Suprapubic skin (tissue), 4 donors: ENCODE measurements at regions not wholly inside any gene's neighbourhood (a gene's known extent, or its start where the extent isn't known, plus 50 kb on each side); places are given as distances from the start of the nearest gene placed in this dataset.

ENCODE experiments used
- CTCF ChIP-seq, 2 donors: fragments of 200-600 bp in 1 of 2; fragments of 450-650 bp in 1 of 2; sonication (generic) in 1 of 2; IDR thresholded peaks; one replicate each; pipeline ENCODE4 v1.5.1; 2016 to 2019; ENCODE audit warnings: antibody characterized with exemption in 2 of 2, mild to moderate bottlenecking in 1 of 2, moderate library complexity in 1 of 2
- EP300 ChIP-seq: sonication (generic); formaldehyde crosslinking; IDR thresholded peaks from one replicate; pipeline ENCODE4 v1.6.1; 2017; ENCODE audit warnings: antibody characterized with exemption
- POLR2A ChIP-seq, 2 donors: fragments of 450-650 bp; IDR thresholded peaks; one replicate each; pipeline ENCODE4 v1.6.1; 2017; ENCODE audit warnings: antibody characterized with exemption in 2 of 2, mild to moderate bottlenecking in 2 of 2, moderate library complexity in 2 of 2
- POLR2AphosphoS5 ChIP-seq, 3 donors: sonication (generic); formaldehyde crosslinking; IDR thresholded peaks; one replicate each; pipeline ENCODE4 v1.6.1; 2017; ENCODE audit warnings: antibody characterized with exemption in 3 of 3

DNA sequence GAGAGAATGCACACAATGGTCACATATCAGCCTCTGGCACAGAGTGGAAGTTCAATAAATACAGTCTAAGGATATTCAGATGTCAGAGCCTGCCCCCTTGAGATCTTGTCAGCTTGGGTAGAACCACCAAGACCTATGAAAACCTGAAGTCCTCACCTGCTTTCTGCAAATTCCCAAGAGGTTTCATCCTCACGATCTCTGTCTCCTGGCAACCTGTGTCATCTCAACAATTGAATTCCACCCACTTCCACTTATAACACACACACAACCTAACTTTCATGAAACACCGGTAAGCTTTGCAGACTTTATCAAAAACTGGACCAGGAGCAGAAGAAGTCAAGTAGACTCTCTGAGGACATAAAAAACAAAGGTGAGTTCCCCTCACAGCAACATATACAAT is 151.6 kb upstream of the SLC30A5 start:
- no peak for TF ChIP-seq POLR2A (IDR thresholded peaks at IDR 0.05)
- TF ChIP-seq CTCF (IDR thresholded peaks at IDR 0.05): no peak
- no peak for TF ChIP-seq POLR2AphosphoS5 (IDR thresholded peaks at IDR 0.05)
- no peak for TF ChIP-seq EP300
